SK-N-MC (cell line): ENCODE measurements at regions not wholly inside any gene's neighbourhood (a gene's known extent, or its start where the extent isn't known, plus 50 kb on each side); places are given as distances from the start of the nearest gene placed in this dataset.

Experiments used
- EZH2 ChIP-seq: fragments of 200-600 bp; sonication (generic); IDR thresholded peaks from one replicate; pipeline ENCODE4 v1.6.1; 2017; ENCODE audit warnings: antibody characterized with exemption
- FOXP2 ChIP-seq: optimal IDR thresholded peaks from 2 replicates; pipeline ENCODE3; 2011; ENCODE audit warnings: mild to moderate bottlenecking, moderate library complexity; ENCODE audit not compliant: insufficient read depth; ENCODE audit errors: extremely low read length, control extremely low read depth
- POLR2AphosphoS5 ChIP-seq: IDR thresholded peaks from 2 replicates; pipeline ENCODE4 v1.6.1; 2012; ENCODE audit warnings: mild to moderate bottlenecking, low read depth, low read length, borderline replicate concordance

GRCh38 chr3:72665103-72665502, 183.1 kb downstream of the SHQ1 start:
- TF ChIP-seq EZH2 (no peak), POLR2AphosphoS5 (no peak), FOXP2 (no peak)
